Left lung (tissue), 4 donors: ENCODE measurements at regions not wholly inside any gene's neighbourhood (a gene's known extent, or its start where the extent isn't known, plus 50 kb on each side); places are given as distances from the start of the nearest gene placed in this dataset.

Source experiments
- ATAC-seq: fragments of 200-7000 bp; cut with Tn5 transposase; one replicate; pipeline ENCODE4 v1.9.1; 2020; ENCODE audit warnings: moderate library complexity
- DNase-seq, 4 donors: peaks; one replicate each; pipeline ENCODE4 v3.0.0-alpha.2; 2013 to 2020
- H3K27ac ChIP-seq, 2 donors: fragments of 200-600 bp; sonication (generic) in 1 of 2; one replicate each; pipeline versions ENCODE4 v1.5.0 to v1.8.0; 2020 to 2021
- H3K27me3 ChIP-seq, 2 donors: fragments of 200-600 bp; sonication (generic) in 1 of 2; one replicate each; pipeline versions ENCODE4 v1.5.0 to v1.8.0; 2020 to 2021
- H3K36me3 ChIP-seq, 2 donors: fragments of 200-600 bp; sonication (generic) in 1 of 2; one replicate each; pipeline versions ENCODE4 v1.5.0 to v1.8.0; 2020 to 2021
- H3K4me1 ChIP-seq, 2 donors: fragments of 200-600 bp; one replicate each; pipeline ENCODE4 v1.8.0; 2021
- H3K4me3 ChIP-seq, 2 donors: fragments of 200-600 bp; sonication (generic) in 1 of 2; one replicate each; pipeline versions ENCODE4 v1.5.0 to v1.8.0; 2020 to 2021; ENCODE audit warnings: mild to moderate bottlenecking in 1 of 2
- H3K9me3 ChIP-seq, 2 donors: fragments of 200-600 bp; sonication (generic) in 1 of 2; one replicate each; pipeline versions ENCODE4 v1.5.0 to v1.8.0; 2020 to 2021
- CTCF ChIP-seq, 2 donors: fragments of 200-600 bp; sonication (generic) in 1 of 2; IDR thresholded peaks; one replicate each; pipeline versions ENCODE4 v1.5.0 to v1.8.0; 2021; ENCODE audit warnings: antibody characterized with exemption in 2 of 2
- intact Hi-C, 2 donors: fragments of 100-400 bp; cut with DNase I; formaldehyde crosslinking; loops; one replicate each; pipeline versions ENCODE4 v1.11.2 to v1.14.2; 2022
- donor health status: DM: no; HTN: yes; CAD: no.
- donor health status: DM: no; HTN: no; CAD: no.

GRCh38 chr14:39716987-39717570 lies 284.8 kb upstream of the FBXO33 start:
- DNase-seq = no peak
- Histone ChIP-seq H3K27me3 (no peaks in the 10 kb centered on the region), H3K4me3 (no peak overlapping the region), H3K27ac (no peak overlapping the region), H3K4me1 (no peaks in the 10 kb centered on the region), H3K36me3 (no peaks in the 10 kb centered on the region), H3K9me3 (no peaks in the 10 kb centered on the region)
- intact Hi-C loops = no loop called here
- no peak for TF ChIP-seq CTCF (IDR thresholded peaks at IDR 0.05)
- no peak for ATAC-seq

GRCh38 chr14:39712293-39712999 lies 280.2 kb upstream of the FBXO33 start:
- intact Hi-C loops = no loop called here
- no peak overlapping the region for H3K4me3 ChIP-seq
- no peaks in the 10 kb centered on the region for H3K4me1 ChIP-seq
- TF ChIP-seq CTCF (IDR thresholded peaks at IDR 0.05) = no peak
- no peaks in the 10 kb centered on the region for H3K36me3 ChIP-seq
- no peaks in the 10 kb centered on the region for H3K27me3 ChIP-seq
- ATAC-seq (no peak), DNase-seq (no peak)
- H3K27ac ChIP-seq = no peak overlapping the region
- peaks cover 0 to 16% of the 10 kb centered on the region in 2 donors for H3K9me3 ChIP-seq

- H3K9me3 ChIP-seq = peaks cover 0 to 5% of the 10 kb centered on the region in 2 donors
- DNase-seq (no peak), ATAC-seq (no peak)
- no peak overlapping the region for H3K27ac ChIP-seq
- no peaks in the 10 kb centered on the region for H3K27me3 ChIP-seq
- no peak for TF ChIP-seq CTCF (IDR thresholded peaks at IDR 0.05)
- no peaks in the 10 kb centered on the region for H3K4me1 ChIP-seq
- no peak overlapping the region for H3K4me3 ChIP-seq
- intact Hi-C loops = no loop called here
- no peaks in the 10 kb centered on the region for H3K36me3 ChIP-seq
These were observed 272.4 kb upstream of the FBXO33 start for GRCh38 chr14:39704594-39704993.

- ATAC-seq = no peak
These were observed 262.1 kb upstream of the FBXO33 start for GRCh38 chr14:39694341-39694740.

More at GRCh38 chr14:39694341-39694740, 262.1 kb upstream of the FBXO33 start:
- Histone ChIP-seq H3K36me3 (no peaks in the 10 kb centered on the region), H3K4me1 (no peaks in the 10 kb centered on the region), H3K27me3 (no peaks in the 10 kb centered on the region), H3K27ac (no peak overlapping the region), H3K9me3 (peaks cover 0 to 16% of the 10 kb centered on the region in 2 donors), H3K4me3 (no peak overlapping the region)
- TF ChIP-seq CTCF (IDR thresholded peaks at IDR 0.05) = no peak
- DNase-seq = no peak
- intact Hi-C loops = no loop called here
